Activated CD4-positive, alpha-beta T cell treated with anti-CD3 and anti-CD28 coated beads, Interleukin-2, Interleukin-6, amounts not matched to agents 100 ng/mL and 50 ng/mL, durations not matched to agents 16 hours and 8 hours (primary cell): ENCODE measurements at regions not wholly inside any gene's neighbourhood (a gene's known extent, or its start where the extent isn't known, plus 50 kb on each side); places are given as distances from the start of the nearest gene placed in this dataset.

Source experiments
- DNase-seq: peaks from one replicate; pipeline ENCODE4 v3.0.0-alpha.2; 2020

GRCh38 chr2:101550555-101550954, 75.6 kb upstream of the RFX8 start:
- DNase-seq = no peak

- DNase-seq = no peak
These were observed 74.5 kb upstream of the RFX8 start for GRCh38 chr2:101549371-101549770.

- DNase-seq = no peak
These were observed 71.6 kb upstream of the RFX8 start for GRCh38 chr2:101546376-101547058.

GRCh38 chr2:101545950-101546349, 71.0 kb upstream of the RFX8 start:
- DNase-seq = no peak

- DNase-seq = no peak
These were observed 65.6 kb upstream of the RFX8 start for GRCh38 chr2:101540518-101540917.

- DNase-seq = no peak
These were observed 63.2 kb upstream of the RFX8 start for GRCh38 chr2:101538076-101538475.

GRCh38 chr2:101534149-101534611, 59.3 kb upstream of the RFX8 start:
- DNase-seq = no peak

- DNase-seq = no peak
These were observed 58.7 kb upstream of the RFX8 start for GRCh38 chr2:101533561-101534148.

GRCh38 chr2:101528501-101528900, 53.6 kb upstream of the RFX8 start:
- DNase-seq = no peak

- DNase-seq = no peak
These were observed 50.0 kb upstream of the RFX8 start for GRCh38 chr2:101524806-101525430.
